GM13977 (cell line): ENCODE measurements at regions not wholly inside any gene's neighbourhood (a gene's known extent, or its start where the extent isn't known, plus 50 kb on each side); places are given as distances from the start of the nearest gene placed in this dataset.

Experiments
- DNase-seq: peaks from one replicate; pipeline ENCODE4 v3.0.0; 2012; ENCODE audit warnings: low spot score
- CTCF ChIP-seq: IDR thresholded peaks from 2 replicates; pipeline ENCODE4 v1.5.1; 2012; ENCODE audit warnings: mild to moderate bottlenecking, control low read depth; ENCODE audit not compliant: insufficient read depth; ENCODE audit errors: extremely low read depth, missing control alignments
- in situ Hi-C: fragments of 300-500 bp; cut with MboI; formaldehyde crosslinking; loops from one replicate; pipeline ENCODE4 v1.12.0; 2022; ENCODE audit warnings: low sequenced_read_pairs, low pct_unique_long_range_greater_than_20kb, mixed read lengths, inconsistent platforms; ENCODE audit not compliant: unreplicated experiment

DNA sequence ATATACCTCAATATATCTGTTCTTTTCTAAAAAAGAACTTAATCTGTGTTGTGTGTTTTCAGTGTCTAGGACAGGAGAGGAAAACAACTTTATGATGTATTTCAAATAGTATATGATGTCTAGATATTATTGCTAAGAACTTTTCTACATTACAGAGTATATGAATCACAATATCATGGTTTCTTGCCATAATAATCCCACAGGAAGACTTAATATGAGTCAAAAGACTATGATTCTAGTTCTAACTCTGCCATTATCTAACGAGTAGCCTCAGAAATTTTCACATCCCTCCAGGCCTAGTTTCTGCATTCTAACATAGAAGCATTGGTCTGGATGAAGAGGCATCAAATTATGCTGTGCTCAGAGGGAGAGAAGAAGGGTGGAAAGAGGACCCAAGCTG, 107.7 kb upstream of the SPRED1 start:
- in situ Hi-C loops: no loop called here
- DNase-seq: no peak

DNA sequence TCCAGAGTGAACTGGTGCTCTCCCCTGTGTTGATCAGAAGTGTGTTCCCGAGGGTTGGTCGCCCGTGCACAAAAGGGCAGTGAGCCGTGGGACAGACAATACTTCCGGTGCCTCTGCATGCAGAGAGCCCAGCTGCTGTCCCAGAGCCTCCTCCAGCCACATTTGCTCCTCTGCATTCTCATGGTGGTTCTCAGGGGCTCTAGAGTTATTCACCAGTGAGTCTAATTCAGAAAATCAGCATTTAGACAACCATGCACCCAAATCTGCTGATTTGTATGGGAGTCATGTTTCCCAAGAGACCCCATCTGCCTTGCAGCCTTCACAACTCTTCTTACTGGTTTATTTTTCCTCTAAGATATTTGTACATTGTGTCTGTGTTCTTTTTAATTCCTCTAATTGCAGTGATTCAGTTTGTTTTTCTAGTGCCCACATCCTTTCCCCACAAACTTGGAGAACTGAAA, 107.0 kb upstream of the SPRED1 start:
- no peak for TF ChIP-seq CTCF
- in situ Hi-C loops: no loop called here
- no peak for DNase-seq

More for the DNA sequence above, 107.7 kb upstream of the SPRED1 start:
- TF ChIP-seq CTCF: no peak

- in situ Hi-C loops: no loop called here
- no peak for TF ChIP-seq CTCF
- DNase-seq: no peak
Measured at GRCh38 chr15:38147246-38147645, 105.4 kb upstream of the SPRED1 start.

GRCh38 chr15:38148471-38148870, 104.2 kb upstream of the SPRED1 start:
- in situ Hi-C loops: no loop called here
- no peak for DNase-seq
- TF ChIP-seq CTCF: no peak

DNA sequence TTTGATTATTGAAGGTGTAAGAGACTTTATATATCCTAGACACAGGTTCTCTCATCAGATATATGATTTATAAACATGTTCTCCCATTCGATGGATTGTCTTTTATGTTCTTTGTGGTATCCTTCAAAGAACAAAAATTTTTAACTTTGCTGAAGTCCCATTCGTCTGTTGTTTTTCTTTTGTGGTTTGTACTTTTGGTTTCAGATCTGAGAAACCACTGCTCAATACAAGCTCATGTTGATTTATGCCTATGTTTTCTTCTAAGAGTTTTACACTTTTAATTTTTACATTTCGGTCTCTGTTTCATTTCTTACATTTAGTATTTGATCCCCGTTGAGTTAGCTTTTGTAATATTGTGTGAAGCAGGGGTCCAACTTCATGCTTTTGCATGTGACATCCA, 103.3 kb upstream of the SPRED1 start:
- no peak for DNase-seq
- in situ Hi-C loops: no loop called here
- no peak for TF ChIP-seq CTCF

GRCh38 chr15:38150148-38150547, 102.5 kb upstream of the SPRED1 start:
- TF ChIP-seq CTCF: no peak
- DNase-seq: no peak
- in situ Hi-C loops: no loop called here

DNA sequence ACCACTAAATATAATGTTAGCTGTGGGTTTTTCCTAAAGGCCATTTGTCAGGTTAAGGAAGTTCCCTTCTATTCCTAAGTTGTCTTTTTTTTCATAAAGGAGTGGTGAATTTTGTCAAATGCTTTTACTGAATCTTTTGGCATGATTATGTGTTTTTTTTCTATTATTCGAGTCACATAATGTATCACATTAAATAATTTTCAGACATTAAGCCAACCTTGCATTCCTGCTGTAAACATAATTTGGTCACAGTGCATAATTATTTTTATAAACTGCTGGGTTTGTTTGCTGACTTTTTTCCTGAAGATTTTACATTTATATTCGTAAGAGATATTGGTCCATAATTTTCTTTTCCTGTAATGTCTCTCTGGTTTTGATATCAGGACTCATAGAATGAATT, 101.8 kb upstream of the SPRED1 start:
- TF ChIP-seq CTCF: no peak
- DNase-seq: no peak
- in situ Hi-C loops: no loop called here
